ENCODE measurements at regions not wholly inside any gene's neighbourhood (a gene's known extent, or its start where the extent isn't known, plus 50 kb on each side); places are given as distances from the start of the nearest gene placed in this dataset.

- TF ChIP-seq EZH2 (IDR thresholded peaks at IDR 0.05; ENCODE audit: borderline replicate concordance, low read length) (no peak), CTCF (IDR thresholded peaks at IDR 0.05; ENCODE audit: low read length) (no peak)
Measured at GRCh38 chr18:55819448-55819847, 231.5 kb upstream of the TCF4 start.

Measured in OCI-LY1 (cell line).